Body of pancreas (tissue), 4 donors: ENCODE measurements at regions not wholly inside any gene's neighbourhood (a gene's known extent, or its start where the extent isn't known, plus 50 kb on each side); places are given as distances from the start of the nearest gene placed in this dataset.
"Not testable (repeated sequence)": the region's sequence is repeated elsewhere in the genome, so short reads cannot be mapped to it uniquely, and the experiment has no call there.

ENCODE experiments used
- ATAC-seq: fragments of 150-250 bp; one replicate; pipeline ENCODE4 v1.9.1; 2016
- DNase-seq, 4 donors: peaks; one replicate each; pipeline ENCODE4 v3.0.0-alpha.2; 2019
- H3K27ac ChIP-seq, 4 donors: fragments of 200-600 bp; sonication (generic); 1 replicate in 3 of 4; 2 replicates in 1 of 4; pipeline versions ENCODE4 v1.5.1 to v1.6.1; 2016 to 2019; ENCODE audit warnings: mild to moderate bottlenecking in 1 of 4, mixed read lengths in 1 of 4, moderate library complexity in 1 of 4
- H3K27me3 ChIP-seq, 2 donors: fragments of 200-600 bp; sonication (generic); one replicate each; pipeline ENCODE4 v1.6.0; 2016; ENCODE audit warnings: mild to moderate bottlenecking in 1 of 2
- H3K36me3 ChIP-seq, 2 donors: fragments of 200-600 bp; sonication (generic); replicated peaks in 1 of 2; 2 replicates each; pipeline ENCODE4 v1.5.1; 2016; ENCODE audit warnings: low read depth in 2 of 2; ENCODE audit not compliant: insufficient read depth in 1 of 2
- H3K4me1 ChIP-seq: fragments of 200-600 bp; sonication (generic); one replicate; pipeline ENCODE4 v1.6.0; 2016
- H3K4me3 ChIP-seq, 2 donors: fragments of 200-600 bp; sonication (generic); 1 replicate in 1 of 2; 2 replicates in 1 of 2; pipeline ENCODE4 v1.5.1; 2016 to 2019
- H3K9me3 ChIP-seq, 3 donors: fragments of 200-600 bp; sonication (generic); 1 replicate in 2 of 3; 2 replicates in 1 of 3; pipeline ENCODE4 v1.5.1; 2016
- POLR2A ChIP-seq, 3 donors: fragments of 450-650 bp; IDR thresholded peaks; one replicate each; pipeline ENCODE4 v1.6.1; 2016; ENCODE audit warnings: antibody characterized with exemption in 3 of 3, mild to moderate bottlenecking in 2 of 3
- WGBS, 2 donors: methylation state at CpG; one replicate each; pipeline ENCODE4 v1.1.5; 2017; 5-methylcytosine and 5-hydroxymethylcytosine counted together
- intact Hi-C: fragments of 100-400 bp; cut with DNase I; formaldehyde crosslinking; loops from one replicate; pipeline ENCODE4 v1.15.1; 2023
- TF ChIP-seq, protein P1 (sequence below), 7 experiments: fragments of 450-650 bp in 4 of 7; fragments of 200-600 bp in 3 of 7; sonication (generic) in 3 of 7; IDR thresholded peaks; one replicate each; pipeline ENCODE4 v1.5.1; 2016 to 2019; ENCODE audit warnings: antibody characterized with exemption in 7 of 7

DNA sequence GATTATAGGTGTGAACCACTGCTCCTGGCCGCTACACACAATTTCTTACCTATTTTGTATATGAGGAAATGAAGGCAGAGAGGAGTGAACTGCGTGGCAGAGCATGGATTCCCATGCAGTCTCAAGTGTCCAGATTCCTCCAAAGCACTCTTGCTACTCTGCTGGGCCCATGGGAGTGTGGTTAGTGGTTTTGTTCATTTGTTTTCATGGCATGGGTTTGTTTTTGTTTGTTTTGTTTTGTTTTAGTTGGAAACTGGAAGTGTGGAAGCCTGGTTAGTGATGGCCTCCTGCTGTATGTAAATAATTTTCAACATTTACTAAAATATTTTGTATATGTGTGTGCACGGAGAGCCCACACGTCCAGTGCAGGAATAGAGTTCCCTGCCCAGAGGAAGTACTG, 61.3 kb upstream of the LRCH1 start:
- H3K9me3 ChIP-seq = no peaks in the 10 kb centered on the region
- ATAC-seq = no peak

DNA sequence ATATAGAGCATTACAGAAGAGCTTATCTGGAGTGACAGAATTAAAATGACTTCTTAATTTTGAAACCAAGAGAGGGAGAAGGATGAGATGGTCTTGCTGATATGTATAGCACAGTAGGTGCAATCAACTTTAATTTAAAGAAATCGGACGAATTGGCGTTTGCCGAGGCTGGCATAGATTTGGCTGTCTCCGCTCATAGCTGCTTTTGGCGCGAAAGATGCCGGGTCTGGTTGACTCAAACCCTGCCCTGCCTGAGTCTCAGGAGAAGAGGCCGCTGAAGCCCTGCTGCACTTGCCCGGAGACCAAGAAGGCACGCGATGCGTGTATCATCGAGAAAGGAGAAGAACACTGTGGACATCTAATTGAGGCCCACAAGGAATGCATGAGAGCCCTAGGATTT, 62.3 kb upstream of the LRCH1 start:
- H3K36me3 ChIP-seq, H3K27ac ChIP-seq, H3K4me3 ChIP-seq, H3K9me3 ChIP-seq, H3K4me1 ChIP-seq, intact Hi-C loops, ATAC-seq, H3K27me3 ChIP-seq, DNase-seq: not testable (repeated sequence)
- 83 to 84% methylated on average over 14 of the region's 14 CpGs for WGBS, 2 donors

More for the DNA sequence above, 61.3 kb upstream of the LRCH1 start:
- Histone ChIP-seq H3K4me3 (no peak overlapping the region), H3K27ac (no peak overlapping the region), H3K27me3 (no peaks in the 10 kb centered on the region), H3K36me3 (no peaks in the 10 kb centered on the region), H3K4me1 (peaks cover 6% of the 10 kb centered on the region)
- intact Hi-C loops = no loop called here
- DNase-seq = no peak
- 67 to 73% methylated on average over 4 of the region's 4 CpGs for WGBS, 2 donors
- no peak for TF ChIP-seq POLR2A (IDR thresholded peaks at IDR 0.05)
- TF ChIP-seq, protein P1, sequence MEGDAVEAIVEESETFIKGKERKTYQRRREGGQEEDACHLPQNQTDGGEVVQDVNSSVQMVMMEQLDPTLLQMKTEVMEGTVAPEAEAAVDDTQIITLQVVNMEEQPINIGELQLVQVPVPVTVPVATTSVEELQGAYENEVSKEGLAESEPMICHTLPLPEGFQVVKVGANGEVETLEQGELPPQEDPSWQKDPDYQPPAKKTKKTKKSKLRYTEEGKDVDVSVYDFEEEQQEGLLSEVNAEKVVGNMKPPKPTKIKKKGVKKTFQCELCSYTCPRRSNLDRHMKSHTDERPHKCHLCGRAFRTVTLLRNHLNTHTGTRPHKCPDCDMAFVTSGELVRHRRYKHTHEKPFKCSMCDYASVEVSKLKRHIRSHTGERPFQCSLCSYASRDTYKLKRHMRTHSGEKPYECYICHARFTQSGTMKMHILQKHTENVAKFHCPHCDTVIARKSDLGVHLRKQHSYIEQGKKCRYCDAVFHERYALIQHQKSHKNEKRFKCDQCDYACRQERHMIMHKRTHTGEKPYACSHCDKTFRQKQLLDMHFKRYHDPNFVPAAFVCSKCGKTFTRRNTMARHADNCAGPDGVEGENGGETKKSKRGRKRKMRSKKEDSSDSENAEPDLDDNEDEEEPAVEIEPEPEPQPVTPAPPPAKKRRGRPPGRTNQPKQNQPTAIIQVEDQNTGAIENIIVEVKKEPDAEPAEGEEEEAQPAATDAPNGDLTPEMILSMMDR (IDR thresholded peaks at IDR 0.05) = no peak

DNA sequence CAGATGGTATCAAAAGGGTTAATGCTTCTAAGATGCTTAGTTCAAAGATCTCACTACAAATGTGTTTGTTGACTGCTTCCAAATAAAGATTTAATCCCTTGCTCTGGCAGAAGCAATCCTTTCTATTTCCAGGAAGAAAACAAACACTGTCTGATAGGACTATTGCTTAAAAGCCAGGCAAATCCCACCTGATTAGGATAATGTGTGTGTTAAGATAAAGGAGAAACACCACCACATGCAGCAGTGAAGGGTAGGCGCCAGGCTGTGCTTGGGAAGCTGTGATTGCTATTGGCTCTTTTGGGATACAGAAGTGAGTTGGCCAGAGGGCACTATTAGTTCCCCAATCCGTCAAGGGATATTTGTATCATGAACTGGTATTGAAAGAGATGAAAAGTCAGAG, 62.8 kb upstream of the LRCH1 start:
- no peaks in the 10 kb centered on the region for H3K9me3 ChIP-seq
- DNase-seq (no peak), ATAC-seq (no peak)
- no peak overlapping the region for H3K4me3 ChIP-seq
- no peak for TF ChIP-seq POLR2A (IDR thresholded peaks at IDR 0.05)
- TF ChIP-seq, protein P1 (IDR thresholded peaks at IDR 0.05) = no peak
- no peak overlapping the region for H3K27ac ChIP-seq
- H3K4me1 ChIP-seq = peaks cover 3% of the 10 kb centered on the region
- H3K27me3 ChIP-seq = no peaks in the 10 kb centered on the region
- WGBS, 2 donors = 39 to 57% methylated on average over 2 of the region's 2 CpGs
- intact Hi-C loops = no loop called here
- H3K36me3 ChIP-seq = no peaks in the 10 kb centered on the region

GRCh38 chr13:46489586-46490023, 63.4 kb upstream of the LRCH1 start:
- 60 to 63% methylated on average over 4 to 5 of the region's 5 CpGs for WGBS, 2 donors
- no peak for DNase-seq
- H3K36me3 ChIP-seq = no peaks in the 10 kb centered on the region
- H3K27me3 ChIP-seq = no peaks in the 10 kb centered on the region
- H3K4me1 ChIP-seq = no peaks in the 10 kb centered on the region
- ATAC-seq = no peak
- TF ChIP-seq POLR2A (IDR thresholded peaks at IDR 0.05) = no peak
- TF ChIP-seq, protein P1 (IDR thresholded peaks at IDR 0.05) = no peak
- H3K4me3 ChIP-seq = no peak overlapping the region
- intact Hi-C loops = loop anchor here (5.0 kb wide), 1 partner anchor 233 kb away; no protein-coding TSS in a partner anchor
- no peak overlapping the region for H3K27ac ChIP-seq
- peaks cover 0 to 4% (median 0%) of the 10 kb centered on the region in 3 donors for H3K9me3 ChIP-seq

GRCh38 chr13:46487748-46488147, 65.2 kb upstream of the LRCH1 start:
- DNase-seq (no peak), ATAC-seq (no peak)
- Histone ChIP-seq H3K36me3 (no peaks in the 10 kb centered on the region), H3K27ac (no peak overlapping the region), H3K4me1 (no peaks in the 10 kb centered on the region), H3K27me3 (no peaks in the 10 kb centered on the region), H3K9me3 (peaks cover 0 to 19% (median 0%) of the 10 kb centered on the region in 3 donors), H3K4me3 (no peak overlapping the region)
- intact Hi-C loops = loop anchor here (5.0 kb wide), 1 partner anchor 235 kb away; no protein-coding TSS in a partner anchor
- 93 to 100% methylated on average over 1 of the region's 1 CpG for WGBS, 2 donors
- no peak for TF ChIP-seq POLR2A (IDR thresholded peaks at IDR 0.05)
- TF ChIP-seq, protein P1 (IDR thresholded peaks at IDR 0.05) = no peak
